Ishikawa (cell line): ENCODE measurements at regions not wholly inside any gene's neighbourhood (a gene's known extent, or its start where the extent isn't known, plus 50 kb on each side); places are given as distances from the start of the nearest gene placed in this dataset.

ENCODE experiments used
- CREB1 ChIP-seq: IDR thresholded peaks from 2 replicates; pipeline ENCODE4 v1.6.1; 2012; ENCODE audit warnings: low read depth
- EP300 ChIP-seq: IDR thresholded peaks from 2 replicates; pipeline ENCODE4 v1.6.1; 2012; ENCODE audit warnings: borderline replicate concordance
- RAD21 ChIP-seq: IDR thresholded peaks from 2 replicates; pipeline ENCODE4 v1.6.1; 2012; ENCODE audit warnings: low read depth
- TAF1 ChIP-seq: IDR thresholded peaks from 2 replicates; pipeline ENCODE4 v1.6.1; 2012; ENCODE audit warnings: low read depth, mild to moderate bottlenecking
- TF ChIP-seq, protein P1 (sequence below): IDR thresholded peaks from 2 replicates; pipeline ENCODE4 v1.6.1; 2012; ENCODE audit warnings: low read depth, mild to moderate bottlenecking

- TF ChIP-seq CREB1 (no peak), EP300 (no peak), TAF1 (no peak), RAD21 (no peak)
- TF ChIP-seq, protein P1, sequence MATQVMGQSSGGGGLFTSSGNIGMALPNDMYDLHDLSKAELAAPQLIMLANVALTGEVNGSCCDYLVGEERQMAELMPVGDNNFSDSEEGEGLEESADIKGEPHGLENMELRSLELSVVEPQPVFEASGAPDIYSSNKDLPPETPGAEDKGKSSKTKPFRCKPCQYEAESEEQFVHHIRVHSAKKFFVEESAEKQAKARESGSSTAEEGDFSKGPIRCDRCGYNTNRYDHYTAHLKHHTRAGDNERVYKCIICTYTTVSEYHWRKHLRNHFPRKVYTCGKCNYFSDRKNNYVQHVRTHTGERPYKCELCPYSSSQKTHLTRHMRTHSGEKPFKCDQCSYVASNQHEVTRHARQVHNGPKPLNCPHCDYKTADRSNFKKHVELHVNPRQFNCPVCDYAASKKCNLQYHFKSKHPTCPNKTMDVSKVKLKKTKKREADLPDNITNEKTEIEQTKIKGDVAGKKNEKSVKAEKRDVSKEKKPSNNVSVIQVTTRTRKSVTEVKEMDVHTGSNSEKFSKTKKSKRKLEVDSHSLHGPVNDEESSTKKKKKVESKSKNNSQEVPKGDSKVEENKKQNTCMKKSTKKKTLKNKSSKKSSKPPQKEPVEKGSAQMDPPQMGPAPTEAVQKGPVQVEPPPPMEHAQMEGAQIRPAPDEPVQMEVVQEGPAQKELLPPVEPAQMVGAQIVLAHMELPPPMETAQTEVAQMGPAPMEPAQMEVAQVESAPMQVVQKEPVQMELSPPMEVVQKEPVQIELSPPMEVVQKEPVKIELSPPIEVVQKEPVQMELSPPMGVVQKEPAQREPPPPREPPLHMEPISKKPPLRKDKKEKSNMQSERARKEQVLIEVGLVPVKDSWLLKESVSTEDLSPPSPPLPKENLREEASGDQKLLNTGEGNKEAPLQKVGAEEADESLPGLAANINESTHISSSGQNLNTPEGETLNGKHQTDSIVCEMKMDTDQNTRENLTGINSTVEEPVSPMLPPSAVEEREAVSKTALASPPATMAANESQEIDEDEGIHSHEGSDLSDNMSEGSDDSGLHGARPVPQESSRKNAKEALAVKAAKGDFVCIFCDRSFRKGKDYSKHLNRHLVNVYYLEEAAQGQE: no peak
Measured at GRCh38 chr4:184889666-184890335, 64.0 kb upstream of the ACSL1 start.
